Kasumi-1 (cell line): ENCODE measurements at regions not wholly inside any gene's neighbourhood (a gene's known extent, or its start where the extent isn't known, plus 50 kb on each side); places are given as distances from the start of the nearest gene placed in this dataset.
"Not testable (repeated sequence)": the region's sequence is repeated elsewhere in the genome, so short reads cannot be mapped to it uniquely, and the experiment has no call there.

Experiments
- DNase-seq, 2 experiments: peaks; one replicate each; lab custom pipeline; 2025; lab: John Stamatoyannopoulos, UW

- no peak for DNase-seq
These were observed 612.8 kb downstream of the CSNK1G3 start for GRCh38 chr5:124124711-124125229.

DNA sequence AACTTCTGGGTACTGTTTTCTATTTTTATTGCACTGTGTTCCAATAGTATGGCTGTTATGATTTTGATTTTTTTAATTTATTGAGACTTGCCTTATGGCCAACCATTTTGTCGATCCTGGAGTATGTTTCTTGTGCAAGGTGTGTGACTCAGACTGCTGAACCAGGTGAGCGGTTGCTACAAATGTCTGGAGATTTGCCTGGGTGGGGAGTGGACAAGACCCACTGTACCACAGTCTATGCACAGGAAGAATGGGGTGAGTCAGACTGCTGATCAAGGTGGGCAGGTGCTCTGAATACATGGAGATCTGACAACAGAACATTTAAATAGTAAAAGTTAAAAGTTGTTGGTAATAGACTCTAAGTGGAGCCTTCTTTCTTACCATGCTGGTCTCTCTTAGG, 609.2 kb downstream of the CSNK1G3 start:
- no peak for DNase-seq

GRCh38 chr5:124114911-124115310, 602.9 kb downstream of the CSNK1G3 start:
- DNase-seq = no peak

DNA sequence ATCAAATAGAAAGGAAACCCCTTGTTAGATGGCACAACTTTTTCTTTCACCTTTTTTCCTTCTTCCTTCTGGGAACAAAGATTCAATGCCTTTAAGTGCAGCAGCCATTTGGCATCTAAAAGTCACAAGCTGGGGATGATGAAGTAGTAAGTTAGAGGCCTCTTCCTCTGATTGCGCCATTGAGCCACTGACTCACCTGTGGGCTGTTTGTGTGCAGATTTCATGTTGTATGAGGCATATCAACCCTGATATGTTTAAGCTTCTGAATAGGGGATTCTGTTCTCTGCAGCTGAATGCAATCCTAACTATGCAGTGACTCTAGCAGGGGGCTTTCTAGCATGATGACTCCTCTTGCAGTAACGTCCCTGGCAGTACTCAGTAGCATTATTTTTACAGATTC, 599.9 kb downstream of the CSNK1G3 start:
- DNase-seq = no peak

GRCh38 chr5:124110942-124111341, 599.0 kb downstream of the CSNK1G3 start:
- no peak for DNase-seq

GRCh38 chr5:124105326-124105725, 593.3 kb downstream of the CSNK1G3 start:
- no peak for DNase-seq

DNA sequence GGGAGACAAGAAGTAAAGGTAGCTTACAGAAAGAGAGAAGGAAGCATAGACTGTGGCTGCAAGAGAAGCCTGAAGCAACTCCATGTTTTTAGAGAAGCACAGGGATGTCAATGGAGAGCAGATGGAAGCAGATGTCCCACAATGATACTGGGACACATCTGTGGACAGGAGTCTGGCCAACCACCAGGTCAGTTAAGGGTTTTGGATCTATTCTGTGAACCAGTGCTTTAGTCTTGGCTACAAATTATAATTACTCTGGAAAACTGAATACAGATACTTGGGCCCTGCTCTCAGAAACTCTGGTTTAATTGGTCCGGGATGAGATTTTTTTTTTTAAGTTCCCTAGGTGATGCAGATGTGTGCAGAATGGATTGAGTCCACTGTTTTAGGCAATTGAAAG, 592.8 kb downstream of the CSNK1G3 start:
- no peak for DNase-seq

GRCh38 chr5:124104344-124104743, 592.4 kb downstream of the CSNK1G3 start:
- no peak for DNase-seq

DNA sequence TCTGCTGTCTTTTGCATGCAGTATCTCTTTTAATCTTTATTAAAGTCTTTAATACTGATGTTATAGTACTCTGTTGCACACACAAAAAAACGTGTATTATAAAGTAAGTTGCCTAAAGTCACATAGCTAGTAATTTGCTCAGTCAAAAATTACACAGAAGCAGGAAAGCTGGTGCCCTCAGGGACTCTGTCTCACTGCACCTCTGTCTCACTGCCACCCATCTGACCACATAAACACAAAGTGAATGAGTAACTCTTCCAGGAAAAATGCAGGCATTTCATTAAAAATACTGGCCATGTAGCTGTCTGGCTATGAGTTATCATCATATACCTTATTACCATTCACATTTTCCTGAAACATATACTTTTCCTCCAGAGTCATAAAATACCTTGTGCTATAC, 591.7 kb downstream of the CSNK1G3 start:
- no peak for DNase-seq

DNA sequence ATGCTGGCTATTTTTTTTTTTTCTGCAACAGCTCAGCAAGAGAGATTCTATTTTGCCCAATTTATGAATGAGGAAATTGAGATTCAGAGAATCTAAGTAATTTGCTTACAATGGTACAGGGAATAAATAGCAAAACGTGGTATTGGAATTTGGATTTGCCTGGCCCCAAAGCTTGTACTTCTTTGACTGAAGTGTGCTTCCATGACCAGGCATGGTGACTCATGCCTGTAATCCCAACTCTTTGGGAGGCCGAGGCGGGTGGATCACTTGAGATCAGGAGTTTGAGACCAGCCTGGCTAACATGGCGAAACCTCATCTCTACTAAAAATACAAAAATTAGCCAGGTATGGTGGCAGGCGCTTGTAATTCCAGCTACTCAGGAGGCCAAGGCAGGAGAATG, 591.1 kb downstream of the CSNK1G3 start:
- not testable (repeated sequence) for DNase-seq

GRCh38 chr5:124102486-124102885, 590.5 kb downstream of the CSNK1G3 start:
- DNase-seq = no peak

DNA sequence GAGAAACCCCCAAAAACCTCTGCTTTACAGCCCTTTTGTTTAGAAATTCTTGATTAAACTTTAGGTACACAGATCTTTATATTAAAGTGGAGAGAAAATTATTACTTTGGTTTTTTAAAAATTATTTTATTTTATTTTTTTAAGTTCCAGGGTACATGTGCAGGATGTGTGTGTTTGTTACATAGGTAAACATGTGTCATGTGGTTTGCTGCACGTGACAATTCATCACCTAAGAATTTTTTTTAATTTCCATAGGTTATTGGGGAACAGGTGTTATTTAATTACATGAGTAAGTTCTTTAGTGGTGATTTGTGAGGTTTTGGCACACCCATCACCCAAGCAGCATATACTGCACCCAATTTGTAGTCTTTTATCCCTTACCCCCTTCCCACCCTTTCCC, 581.7 kb downstream of the CSNK1G3 start:
- DNase-seq = no peak

- no peak for DNase-seq
These were observed 578.1 kb downstream of the CSNK1G3 start for GRCh38 chr5:124090115-124090514.

DNA sequence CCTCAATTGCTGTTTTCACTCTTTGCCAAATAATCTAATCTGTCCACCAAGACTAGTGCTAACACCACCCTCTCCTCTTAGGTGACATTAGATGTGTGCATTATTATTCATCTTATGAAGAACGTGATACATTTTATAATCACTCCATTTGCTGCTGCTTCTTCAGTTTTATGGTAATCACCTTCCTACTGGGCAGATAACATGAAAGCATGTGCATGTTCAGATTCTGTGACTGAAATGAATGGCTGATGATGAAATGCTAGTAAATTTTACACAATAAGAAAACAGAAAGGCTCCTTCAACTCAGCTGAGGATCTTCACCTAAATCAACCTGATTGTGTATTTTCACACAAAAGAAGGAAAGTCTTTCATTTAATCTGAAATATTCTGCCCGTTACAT, 577.6 kb downstream of the CSNK1G3 start:
- DNase-seq = no peak

DNA sequence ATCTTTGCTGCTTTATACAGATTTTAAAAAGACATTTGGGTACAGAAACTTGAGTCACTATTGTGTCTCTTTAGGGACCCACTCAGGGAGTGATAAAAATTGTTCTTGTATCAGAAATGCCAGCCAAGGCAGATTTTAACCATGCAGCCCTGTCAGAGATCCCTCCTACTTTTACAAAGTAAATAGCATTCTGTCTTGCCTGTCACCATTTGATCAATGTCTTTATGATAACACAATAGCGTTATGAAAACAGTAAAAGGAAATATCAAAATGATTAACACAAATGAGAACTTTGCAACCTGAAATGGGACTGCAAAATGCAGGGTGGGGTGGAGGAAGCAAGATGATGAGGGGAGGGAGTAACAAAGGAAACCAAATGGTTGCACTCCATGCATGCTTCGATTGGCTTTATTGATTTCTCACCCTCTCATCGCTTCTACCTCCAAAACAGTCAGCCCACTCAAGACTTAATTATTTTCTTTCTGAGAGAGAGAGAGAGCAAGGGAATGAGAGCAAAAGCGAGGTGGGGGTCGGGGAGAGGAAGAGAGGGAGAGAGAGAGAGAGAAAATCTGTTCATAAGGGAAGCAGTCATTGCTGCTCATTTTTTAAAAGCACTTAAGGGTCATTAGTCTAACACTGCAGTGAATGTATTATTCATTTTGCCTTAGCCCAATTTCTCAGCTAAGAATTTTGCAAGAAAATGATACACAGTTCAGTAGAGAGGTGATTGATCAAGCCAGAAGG, 576.5 kb downstream of the CSNK1G3 start:
- DNase-seq = no peak

DNA sequence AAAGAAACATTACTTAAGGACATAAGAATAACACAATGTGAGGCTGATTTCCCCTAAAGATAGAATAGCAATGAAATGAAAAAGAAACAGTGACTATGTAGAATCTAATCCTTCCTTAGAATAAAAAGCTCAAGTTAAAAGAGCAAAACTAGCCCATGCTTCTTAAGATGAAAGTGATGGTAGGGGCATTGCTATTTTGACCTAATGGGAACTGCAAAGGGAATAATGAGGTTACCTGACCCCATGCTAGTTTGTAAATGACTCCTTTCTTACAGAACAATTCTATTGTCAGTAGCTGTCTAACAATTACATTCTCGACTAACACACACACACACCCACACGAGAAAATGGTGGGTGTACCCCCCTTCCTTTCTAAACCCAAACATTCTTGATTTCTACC, 575.8 kb downstream of the CSNK1G3 start:
- no peak for DNase-seq

- DNase-seq = no peak
These were observed 568.3 kb downstream of the CSNK1G3 start for GRCh38 chr5:124080256-124080655.

DNA sequence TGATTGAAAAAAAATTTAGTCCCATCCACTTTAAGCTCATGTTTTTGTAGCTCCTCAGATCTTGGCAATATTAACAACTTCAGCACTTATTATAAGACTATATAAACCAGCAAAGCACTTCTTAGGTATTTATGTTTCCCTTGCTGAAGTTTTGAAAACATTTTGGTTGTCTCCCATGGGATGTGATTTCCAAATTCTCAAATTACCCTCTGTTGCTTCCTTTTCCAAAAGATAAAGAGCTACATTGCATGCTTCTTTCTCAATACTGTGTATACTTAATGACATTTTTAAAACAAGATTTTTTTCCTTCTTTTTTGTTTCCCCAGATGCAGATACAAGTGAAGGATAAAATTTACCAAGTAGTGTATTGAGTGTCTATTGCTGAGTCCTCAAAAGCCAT, 567.1 kb downstream of the CSNK1G3 start:
- DNase-seq = no peak

DNA sequence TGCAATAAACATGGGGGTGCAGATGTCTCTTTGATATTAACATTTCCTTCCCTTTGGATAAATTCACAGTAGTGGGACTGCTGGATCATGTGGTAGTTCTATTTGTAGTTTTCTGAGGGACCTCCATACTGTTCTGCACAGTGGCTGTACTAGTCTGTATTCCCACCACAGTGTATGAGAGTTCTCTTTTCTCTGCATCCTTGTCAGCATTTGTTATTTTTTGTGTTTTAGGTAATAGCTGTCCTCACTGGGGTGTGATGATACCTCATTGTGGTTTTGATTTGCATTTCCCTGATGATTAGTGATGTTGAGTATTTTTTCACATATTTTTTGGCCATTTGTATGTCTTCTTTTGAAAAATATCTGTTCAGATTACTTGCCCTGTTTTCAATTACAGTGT, 562.5 kb downstream of the CSNK1G3 start:
- no peak for DNase-seq

DNA sequence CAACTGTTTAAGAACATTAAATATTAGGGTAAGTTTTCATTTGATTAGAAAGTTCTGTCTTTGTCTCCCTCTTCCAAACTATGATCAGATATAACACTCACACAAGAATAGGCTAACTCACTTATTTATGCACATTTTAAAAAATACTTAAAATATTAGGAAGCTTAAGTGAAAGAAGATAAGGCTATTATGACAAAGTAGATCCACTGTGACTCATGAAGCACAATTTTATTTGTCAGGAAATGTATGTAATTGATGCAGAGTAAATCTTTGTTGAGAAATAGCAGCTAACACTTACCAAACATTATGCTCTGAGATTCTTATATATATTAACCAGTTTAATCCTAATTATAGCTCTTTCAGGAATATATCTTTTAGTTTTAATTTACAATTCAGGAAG, 560.6 kb downstream of the CSNK1G3 start:
- DNase-seq = no peak

DNA sequence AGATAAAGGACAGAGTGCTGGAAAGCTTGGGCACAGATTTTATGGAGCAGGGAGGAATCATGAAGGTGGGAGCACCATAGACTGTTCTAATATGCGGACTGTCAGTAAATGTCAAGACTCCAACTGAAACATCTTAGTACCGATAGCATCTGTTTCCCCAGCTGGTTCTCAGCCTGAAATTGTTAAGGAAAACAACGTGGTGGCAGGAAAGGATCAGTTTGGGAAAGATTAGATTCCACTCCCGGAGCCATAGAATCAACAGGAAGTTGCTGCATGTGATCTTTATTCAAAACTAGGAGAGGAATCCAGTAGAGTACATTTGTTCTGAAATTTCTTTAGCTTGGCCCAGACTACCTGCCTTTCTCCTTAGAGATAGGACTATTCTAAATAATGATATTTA, 559.1 kb downstream of the CSNK1G3 start:
- no peak for DNase-seq

- peak; percentile 6 to 8 for DNase-seq
These were observed 553.5 kb downstream of the CSNK1G3 start for GRCh38 chr5:124065508-124065907.

DNA sequence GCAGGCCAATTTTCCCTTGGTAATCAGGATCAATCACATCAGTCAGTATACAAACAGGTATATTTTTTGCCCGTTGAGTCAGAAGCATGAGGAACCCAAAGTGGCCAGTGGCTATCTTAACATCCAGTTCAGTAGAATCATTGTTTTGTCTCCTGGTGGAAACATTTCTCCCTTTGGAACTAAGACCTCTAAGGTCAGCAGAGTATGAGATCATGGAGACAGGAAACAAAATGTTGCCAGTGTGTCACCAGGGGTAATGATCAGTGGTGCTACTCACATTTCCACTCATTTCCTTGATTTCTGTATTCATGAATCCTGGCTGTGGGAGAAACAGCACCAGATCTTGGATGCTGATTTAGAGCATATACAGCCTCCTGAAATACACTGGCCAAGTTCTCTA, 553.0 kb downstream of the CSNK1G3 start:
- DNase-seq = no peak

DNA sequence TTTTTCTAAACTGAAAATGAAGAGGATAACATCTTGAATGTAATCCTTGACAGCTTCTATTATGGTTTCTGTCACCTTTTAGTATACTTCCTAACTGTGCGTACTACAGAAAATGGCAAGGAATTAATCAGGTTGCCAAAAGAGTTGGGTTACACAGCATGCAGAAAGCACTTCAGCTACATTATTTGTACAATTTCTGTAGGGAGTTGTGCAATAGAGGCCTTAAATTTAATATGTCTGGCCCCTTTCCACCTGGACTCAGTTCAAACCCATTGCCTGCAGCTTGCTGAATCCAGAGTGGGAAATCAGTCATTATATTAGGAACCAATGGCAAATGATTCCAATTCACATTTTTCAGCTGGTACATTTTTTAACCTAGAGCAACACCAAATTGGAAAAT, 549.7 kb downstream of the CSNK1G3 start:
- DNase-seq = peak in 1 of 2 experiments; percentile 4
